GM19025 (cell line): ENCODE measurements at regions not wholly inside any gene's neighbourhood (a gene's known extent, or its start where the extent isn't known, plus 50 kb on each side); places are given as distances from the start of the nearest gene placed in this dataset.
"Not testable (repeated sequence)": the region's sequence is repeated elsewhere in the genome, so short reads cannot be mapped to it uniquely, and the experiment has no call there.

Source experiments
- ATAC-seq: cut with Tn5 transposase; IDR thresholded peaks from one replicate; pipeline ENCODE4 v1.9.1; 2021; ENCODE audit warnings: mild to moderate bottlenecking, low read depth, moderate library complexity; ENCODE audit not compliant: unreplicated experiment

- no peak for ATAC-seq
Measured at GRCh38 chr6:82624251-82624650, 260.6 kb downstream of the TPBG start.

DNA sequence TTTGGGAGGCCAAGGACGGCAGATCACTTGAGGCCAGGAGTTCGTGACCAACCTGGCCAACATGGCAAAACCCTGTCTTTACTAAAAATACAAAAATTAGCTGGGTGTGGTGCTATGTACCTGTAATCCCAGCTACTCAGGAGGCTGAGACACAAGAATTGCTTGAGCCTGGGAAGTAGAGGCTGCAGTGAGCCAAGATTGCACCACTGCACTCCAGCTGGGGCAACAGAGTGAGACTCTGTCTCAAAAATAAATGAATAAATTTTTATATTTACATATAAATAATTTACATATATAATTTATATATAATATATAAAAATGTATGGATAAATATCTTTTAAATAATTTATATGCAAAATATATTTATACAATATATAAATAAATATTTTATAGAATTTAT lies 263.3 kb downstream of the TPBG start:
- ATAC-seq = not testable (repeated sequence)

- no peak for ATAC-seq
Measured at GRCh38 chr6:82629921-82630320, 266.3 kb downstream of the TPBG start.

- no peak for ATAC-seq
Measured at GRCh38 chr6:82641677-82642076, 278.1 kb downstream of the TPBG start.

GRCh38 chr6:82645536-82646230 lies 282.1 kb downstream of the TPBG start:
- no peak for ATAC-seq

DNA sequence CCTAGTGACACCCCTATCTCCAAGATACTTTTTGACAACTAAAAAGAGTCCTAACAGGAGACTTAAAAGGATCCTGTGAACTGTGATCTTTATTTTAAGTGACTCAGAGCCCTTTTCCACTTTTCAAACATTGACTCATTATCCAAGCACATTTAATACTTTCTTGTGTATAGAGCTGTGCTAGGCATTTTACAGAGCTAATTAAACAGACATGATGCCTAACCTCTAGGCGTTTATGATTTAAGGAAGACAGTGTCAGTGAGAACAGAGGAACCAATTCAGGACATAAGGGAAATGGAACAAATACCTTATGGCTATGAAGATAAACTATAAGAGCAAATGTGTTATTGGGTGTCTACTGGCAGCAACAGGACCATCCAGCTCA lies 282.6 kb downstream of the TPBG start:
- no peak for ATAC-seq

DNA sequence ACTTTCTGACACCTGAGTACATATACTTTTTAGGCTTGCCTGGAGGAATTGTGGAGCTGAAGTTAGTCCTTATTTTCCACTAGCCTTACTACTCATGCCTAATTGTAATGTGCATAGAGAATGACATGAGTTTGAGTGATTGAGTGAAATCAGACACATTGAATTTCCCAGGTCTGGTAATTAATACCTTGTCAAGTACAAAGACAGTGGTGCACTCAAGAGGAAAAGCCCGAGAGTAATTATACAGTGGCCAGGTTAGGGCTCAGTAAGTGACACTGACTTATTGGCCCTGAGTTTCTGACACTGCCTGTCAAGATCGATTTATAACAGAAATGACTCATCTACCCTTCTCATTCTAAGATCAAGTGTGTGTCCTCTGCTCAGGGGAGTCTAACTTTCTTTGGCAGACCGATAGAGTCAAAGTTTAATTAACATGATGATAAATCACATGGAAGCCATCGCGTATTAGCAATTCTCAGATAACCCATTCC lies 288.3 kb downstream of the TPBG start:
- no peak for ATAC-seq

DNA sequence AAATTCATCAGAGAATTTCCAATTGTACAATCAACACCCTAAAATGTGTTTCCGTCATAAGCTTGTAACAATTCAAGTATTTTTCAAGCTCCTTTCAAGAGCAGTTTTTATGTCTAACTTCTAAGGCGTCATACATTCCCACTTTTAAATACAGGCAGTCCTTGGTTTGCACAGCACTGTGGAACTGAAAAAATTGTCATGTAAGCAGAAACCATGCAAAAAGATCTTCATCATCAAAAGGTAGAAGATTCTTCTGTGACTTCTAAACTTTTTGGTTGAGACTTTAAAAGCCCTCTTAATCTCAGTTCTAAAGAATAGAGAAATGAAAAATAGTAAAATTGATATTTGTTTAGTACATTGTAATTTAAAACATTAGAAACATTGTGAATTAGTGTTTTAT lies 315.6 kb downstream of the TPBG start:
- no peak for ATAC-seq

DNA sequence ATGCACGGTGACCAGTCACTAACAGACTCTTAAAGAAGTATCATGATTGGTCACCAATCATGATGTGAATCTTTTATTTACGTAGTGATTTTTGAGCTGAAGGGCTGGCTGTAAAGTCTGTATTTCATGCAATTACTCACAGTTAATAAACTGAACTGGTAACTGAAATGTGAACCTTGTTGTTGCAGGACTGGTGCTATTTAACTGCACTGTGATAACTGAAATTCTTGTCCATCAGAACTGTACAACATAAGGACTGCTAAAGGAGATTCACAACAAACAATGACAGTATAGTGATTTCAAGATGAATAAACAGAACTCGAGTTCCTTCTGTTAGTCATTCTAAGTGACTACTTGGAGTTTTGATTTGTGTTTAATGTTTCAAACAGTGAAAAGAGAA lies 316.6 kb downstream of the TPBG start:
- ATAC-seq = no peak

DNA sequence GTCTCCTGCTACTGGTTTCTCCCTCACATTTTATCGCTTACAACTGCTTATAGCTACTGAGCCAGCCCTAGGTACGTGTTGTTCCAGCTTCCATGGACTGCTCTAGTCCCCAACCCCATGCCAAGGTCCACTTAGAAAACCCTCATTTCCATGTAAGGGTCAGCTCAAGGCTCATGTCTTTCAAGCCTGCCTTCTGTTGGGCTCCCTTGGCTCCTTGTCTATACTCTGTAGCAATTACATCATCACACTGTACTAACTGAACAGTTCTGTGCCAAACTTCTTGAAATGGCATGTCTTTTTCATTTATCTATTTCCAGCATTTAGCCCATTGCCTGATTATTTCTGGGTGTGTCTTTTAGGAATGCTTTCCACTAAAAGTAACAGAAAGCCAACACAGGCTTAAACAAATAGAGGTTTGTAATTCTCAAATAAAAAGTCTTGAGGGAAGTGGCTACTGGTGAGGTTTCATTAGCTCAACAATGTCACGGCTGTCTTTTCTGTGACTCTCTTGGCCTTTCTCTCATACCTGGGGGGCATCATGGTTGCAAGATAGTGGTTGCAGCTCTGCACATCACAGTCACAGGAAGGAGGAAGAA lies 317.6 kb downstream of the TPBG start:
- no peak for ATAC-seq

DNA sequence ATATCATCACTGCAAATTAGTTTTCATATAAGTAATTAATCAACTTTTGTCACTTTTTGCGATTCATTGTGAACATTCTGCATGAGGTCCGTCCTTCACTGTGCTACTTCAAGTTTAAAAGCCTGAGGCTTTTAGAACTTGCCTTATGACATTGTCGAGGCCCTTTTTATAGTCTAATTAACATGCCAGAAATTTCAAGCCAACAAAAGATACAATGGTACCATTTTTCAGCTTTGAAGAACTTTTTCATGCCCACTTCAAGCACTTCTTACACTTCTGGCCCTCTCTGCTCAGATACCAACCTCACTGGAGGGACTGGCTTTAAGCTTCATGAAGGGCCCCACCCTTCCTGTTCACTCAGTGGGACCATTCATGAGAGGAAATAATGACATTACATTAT lies 323.1 kb downstream of the TPBG start:
- no peak for ATAC-seq

DNA sequence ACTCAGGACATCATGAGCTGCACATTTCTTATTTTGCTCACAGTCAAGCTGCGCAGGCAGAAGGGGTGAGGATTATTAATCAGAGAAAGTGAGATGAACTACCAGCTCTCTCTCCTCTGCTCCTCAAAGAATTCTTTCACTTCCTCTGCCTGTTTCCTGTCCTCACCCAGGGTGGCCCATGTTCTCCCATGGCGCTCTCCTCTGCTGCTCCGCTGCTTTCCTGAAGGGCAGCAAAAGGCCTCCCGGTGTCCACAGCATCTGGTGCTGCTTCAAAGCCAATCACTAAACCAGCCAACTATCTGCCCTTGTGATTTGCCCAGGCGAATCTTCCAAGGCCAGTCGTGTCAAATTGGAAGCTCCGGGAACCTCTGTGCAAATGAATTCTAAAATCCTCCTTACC lies 324.2 kb downstream of the TPBG start:
- ATAC-seq = no peak

GRCh38 chr6:82690283-82690682 lies 326.7 kb downstream of the TPBG start:
- no peak for ATAC-seq

GRCh38 chr6:82691997-82692396 lies 328.4 kb downstream of the TPBG start:
- ATAC-seq = no peak

- ATAC-seq = no peak
Measured at GRCh38 chr6:82693094-82693493, 329.5 kb downstream of the TPBG start.

DNA sequence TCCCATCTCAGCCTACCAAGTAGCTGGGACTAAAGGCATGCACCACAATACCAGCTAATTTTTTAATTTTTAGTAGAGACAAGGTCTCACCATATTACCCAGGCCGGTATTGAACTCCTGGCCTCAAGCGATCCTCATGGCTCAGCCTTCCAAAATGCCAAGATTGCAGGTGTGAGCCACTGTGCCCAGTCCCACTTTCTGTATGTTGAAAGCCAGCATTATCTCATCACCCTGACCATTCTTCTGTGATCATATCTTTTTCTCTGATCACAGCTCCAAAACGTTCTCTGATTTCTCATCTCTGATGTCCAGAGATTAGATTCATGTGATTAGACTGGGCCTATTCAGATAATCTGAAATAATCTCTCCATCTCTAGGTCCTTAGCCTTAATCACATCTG lies 337.7 kb downstream of the TPBG start:
- no peak for ATAC-seq

DNA sequence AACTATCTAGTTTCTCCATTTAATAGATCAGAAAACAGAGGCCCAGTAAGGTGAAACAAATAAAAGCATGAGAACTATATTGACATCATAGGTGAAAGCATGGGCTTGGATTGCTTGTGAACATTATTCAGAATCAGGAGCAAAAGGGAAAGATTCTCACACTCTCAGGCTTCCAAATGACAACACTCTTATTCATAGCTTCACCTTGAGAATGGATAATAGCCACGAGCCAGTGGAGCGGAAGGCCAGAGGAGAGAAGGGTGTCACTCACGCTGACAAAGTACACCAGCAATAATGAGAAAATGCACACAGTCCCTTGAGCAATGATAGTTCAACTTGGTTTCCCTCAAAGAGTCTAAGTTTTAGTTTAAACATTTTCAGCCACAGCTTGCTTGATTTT lies 339.0 kb downstream of the TPBG start:
- ATAC-seq = no peak

GRCh38 chr6:82703230-82703629 lies 339.6 kb downstream of the TPBG start:
- no peak for ATAC-seq

GRCh38 chr6:82704045-82704444 lies 340.4 kb downstream of the TPBG start:
- no peak for ATAC-seq

GRCh38 chr6:82705579-82705978 lies 342.0 kb downstream of the TPBG start:
- no peak for ATAC-seq

DNA sequence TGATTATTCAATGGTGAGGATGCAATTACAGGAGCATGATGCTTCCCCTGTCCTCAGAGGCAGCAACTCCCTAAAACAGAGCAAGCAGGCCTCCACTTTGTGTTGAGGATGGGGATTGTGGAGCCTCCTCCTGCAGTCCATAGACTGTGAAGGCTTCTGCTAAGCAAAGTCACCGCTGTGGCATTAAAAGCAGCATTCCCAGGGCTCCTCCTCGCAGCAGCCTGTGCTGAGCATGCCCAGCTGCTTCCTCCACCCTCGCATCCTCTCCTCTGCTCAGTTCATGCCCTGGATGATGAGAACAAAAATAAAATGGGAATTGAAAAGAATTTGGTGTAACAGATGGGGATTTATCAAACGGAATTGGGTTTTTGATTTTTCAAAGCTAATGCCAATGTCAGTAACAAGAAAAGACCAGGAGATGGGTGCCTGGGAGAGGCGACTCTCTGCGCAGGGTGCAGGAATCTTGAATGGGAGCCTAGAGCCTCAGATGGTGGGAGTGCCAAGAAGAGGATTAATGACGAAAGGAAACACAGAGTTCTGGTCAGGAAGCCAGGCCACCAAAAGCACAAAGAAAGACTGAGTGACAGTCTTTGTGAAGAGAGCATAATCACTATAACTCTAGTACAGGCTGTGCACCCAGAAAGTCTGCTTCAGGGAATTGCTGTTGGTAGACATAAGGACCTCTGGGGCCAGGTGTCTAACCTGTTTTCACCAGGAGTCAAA lies 347.6 kb downstream of the TPBG start:
- ATAC-seq = no peak

- no peak for ATAC-seq
Measured at GRCh38 chr6:82711971-82712370, 348.4 kb downstream of the TPBG start.
